ENCODE measurements at regions not wholly inside any gene's neighbourhood (a gene's known extent, or its start where the extent isn't known, plus 50 kb on each side); places are given as distances from the start of the nearest gene placed in this dataset.

GRCh38 chr10:3848005-3848774 lies 63.2 kb upstream of the KLF6 start:
- TF ChIP-seq, protein P1, sequence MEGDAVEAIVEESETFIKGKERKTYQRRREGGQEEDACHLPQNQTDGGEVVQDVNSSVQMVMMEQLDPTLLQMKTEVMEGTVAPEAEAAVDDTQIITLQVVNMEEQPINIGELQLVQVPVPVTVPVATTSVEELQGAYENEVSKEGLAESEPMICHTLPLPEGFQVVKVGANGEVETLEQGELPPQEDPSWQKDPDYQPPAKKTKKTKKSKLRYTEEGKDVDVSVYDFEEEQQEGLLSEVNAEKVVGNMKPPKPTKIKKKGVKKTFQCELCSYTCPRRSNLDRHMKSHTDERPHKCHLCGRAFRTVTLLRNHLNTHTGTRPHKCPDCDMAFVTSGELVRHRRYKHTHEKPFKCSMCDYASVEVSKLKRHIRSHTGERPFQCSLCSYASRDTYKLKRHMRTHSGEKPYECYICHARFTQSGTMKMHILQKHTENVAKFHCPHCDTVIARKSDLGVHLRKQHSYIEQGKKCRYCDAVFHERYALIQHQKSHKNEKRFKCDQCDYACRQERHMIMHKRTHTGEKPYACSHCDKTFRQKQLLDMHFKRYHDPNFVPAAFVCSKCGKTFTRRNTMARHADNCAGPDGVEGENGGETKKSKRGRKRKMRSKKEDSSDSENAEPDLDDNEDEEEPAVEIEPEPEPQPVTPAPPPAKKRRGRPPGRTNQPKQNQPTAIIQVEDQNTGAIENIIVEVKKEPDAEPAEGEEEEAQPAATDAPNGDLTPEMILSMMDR (IDR thresholded peaks at IDR 0.05; ENCODE audit: poor library complexity), result no peak
- no peak for TF ChIP-seq EZH2phosphoT487 (IDR thresholded peaks at IDR 0.05; ENCODE audit: low read depth, severe bottlenecking, unreplicated experiment)
- TF ChIP-seq EZH2 (IDR thresholded peaks at IDR 0.05; ENCODE audit: borderline replicate concordance), result no peak
